Panc1 (cell line): ENCODE measurements at regions not wholly inside any gene's neighbourhood (a gene's known extent, or its start where the extent isn't known, plus 50 kb on each side); places are given as distances from the start of the nearest gene placed in this dataset.

Experiments used
- ATAC-seq: fragments of 200-7000 bp; cut with Tn5 transposase; 2 replicates; pipeline ENCODE4 v1.9.1; 2020; ENCODE audit warnings: mild to moderate bottlenecking, moderate library complexity
- BruUV-seq: library from RNA; stranded (reverse); fragments of 400-500 nt; replicated peaks from 2 replicates; lab custom pipeline; 2021; lab: Mats Ljungman, UMichigan
- CTCF ChIA-PET: fragments of 300-600 bp; sonication (Branson Sonifier 250); formaldehyde crosslinking; loops from one replicate; lab custom pipeline; 2022; ENCODE audit warnings: antibody characterized with exemption; lab: Charles Lee
- POLR2A ChIA-PET: fragments of 300-600 bp; sonication (Branson Sonifier 250); formaldehyde crosslinking; loops from one replicate; lab custom pipeline; 2022; ENCODE audit warnings: antibody characterized with exemption; lab: Charles Lee
- DNase-seq: peaks from one replicate; pipeline ENCODE4 v3.0.0-alpha.2; 2010; ENCODE audit warnings: low read depth, low spot score
- H3K27ac ChIP-seq: 2 replicates; pipeline ENCODE4 v1.5.1; 2011; ENCODE audit warnings: mild to moderate bottlenecking, low read length, inconsistent platforms
- H3K27me3 ChIP-seq: fragments of 200-500 bp; sonication (Bioruptor generic); 2 replicates; pipeline ENCODE4 v1.6.0; 2014; ENCODE audit warnings: low read length, inconsistent platforms; ENCODE audit not compliant: control insufficient read depth, insufficient read depth
- H3K36me3 ChIP-seq: fragments of 200-500 bp; sonication (Bioruptor generic); 2 replicates; pipeline ENCODE4 v1.5.1; 2014; ENCODE audit warnings: inconsistent platforms, mild to moderate bottlenecking, low read length, moderate library complexity; ENCODE audit not compliant: control insufficient read depth, insufficient read depth
- H3K4me1 ChIP-seq: 2 replicates; pipeline ENCODE4 v1.5.1; 2011; ENCODE audit warnings: inconsistent platforms, mild to moderate bottlenecking, low read length, moderate library complexity; ENCODE audit not compliant: control insufficient read depth, insufficient read depth
- H3K4me3 ChIP-seq, 2 experiments: 2 replicates each; pipeline ENCODE4 v1.5.1; 2011 to 2012; ENCODE audit warnings: low read depth in 2 of 2, low read length in 2 of 2, mild to moderate bottlenecking in 2 of 2, inconsistent platforms in 1 of 2, moderate library complexity in 1 of 2
- H3K9me3 ChIP-seq: fragments of 200-500 bp; sonication (Bioruptor generic); 2 replicates; pipeline ENCODE4 v1.5.1; 2014; ENCODE audit warnings: low read depth, mild to moderate bottlenecking, inconsistent platforms, low read length, moderate library complexity; ENCODE audit not compliant: control insufficient read depth, insufficient read depth
- POLR2AphosphoS5 ChIP-seq: IDR thresholded peaks from 2 replicates; pipeline ENCODE4 v1.6.1; 2012; ENCODE audit warnings: mild to moderate bottlenecking, low read depth, low read length, moderate library complexity
- SIN3A ChIP-seq: IDR thresholded peaks from 2 replicates; pipeline ENCODE4 v1.6.1; 2012; ENCODE audit warnings: low read depth, mild to moderate bottlenecking, low read length, moderate library complexity, borderline replicate concordance; ENCODE audit not compliant: insufficient read depth
- TCF7L2 ChIP-seq: IDR thresholded peaks from 2 replicates; pipeline ENCODE4 v1.6.1; 2011; ENCODE audit warnings: mild to moderate bottlenecking, low read depth, low read length, inconsistent platforms
- in situ Hi-C: cut with HindIII; loops from 2 replicates; pipeline ENCODE4 v1.10.0; 2016; ENCODE audit warnings: low sequenced_read_pairs, low pct_unique_long_range_greater_than_20kb
- intact Hi-C: fragments of 100-400 bp; cut with micrococcal nuclease; formaldehyde crosslinking; loops from one replicate; pipeline ENCODE4 v1.10.0; 2022; ENCODE audit not compliant: unreplicated experiment
- TF ChIP-seq, protein P1 (sequence below): fragments of 450-650 bp; IDR thresholded peaks from 2 replicates; pipeline ENCODE4 v1.5.1; 2017; ENCODE audit warnings: mild to moderate bottlenecking
- TF ChIP-seq, protein P2 (sequence below), 2 experiments: IDR thresholded peaks; 2 replicates each; pipeline ENCODE4 v1.6.1; 2011 to 2012; ENCODE audit warnings: low read depth in 2 of 2, control low read depth in 1 of 2, low read length in 1 of 2, mild to moderate bottlenecking in 1 of 2, moderate library complexity in 1 of 2; ENCODE audit not compliant: insufficient read depth in 1 of 2

DNA sequence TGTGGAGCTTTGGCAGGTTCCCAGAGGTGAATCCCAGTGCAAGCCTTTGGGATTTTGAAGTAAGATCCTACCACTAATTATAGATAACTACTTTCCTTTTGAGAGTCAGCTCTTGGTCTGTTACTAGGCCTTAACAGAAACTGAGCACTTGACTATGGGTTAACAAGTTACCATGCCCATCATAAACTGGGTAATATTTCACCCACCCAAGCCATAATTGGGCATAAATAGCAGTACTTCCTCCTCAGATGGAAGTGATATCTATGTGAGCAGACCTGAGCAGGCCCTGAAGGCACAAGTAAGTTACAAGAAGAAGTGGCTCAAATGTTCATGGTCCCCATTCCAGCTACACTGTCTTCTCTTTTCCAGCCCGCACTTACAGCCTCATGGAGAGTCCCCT, 475.9 kb downstream of the LRRIQ3 start:
- Histone ChIP-seq H3K27ac (no peak overlapping the region), H3K36me3 (no peaks in the 10 kb centered on the region), H3K27me3 (no peaks in the 10 kb centered on the region), H3K4me3 (no peak overlapping the region), H3K4me1 (no peaks in the 10 kb centered on the region), H3K9me3 (0 out of 2 replicates have a peak, but pooled peaks cover 3% of the 10 kb centered on the region)
- no TSS peak for BruUV-seq
- intact Hi-C loops = no loop called here
- ATAC-seq (no peak), DNase-seq (no peak)
- TF ChIP-seq TCF7L2 = no peak
- no peak for TF ChIP-seq POLR2AphosphoS5
- TF ChIP-seq SIN3A = no peak
- TF ChIP-seq, protein P1, sequence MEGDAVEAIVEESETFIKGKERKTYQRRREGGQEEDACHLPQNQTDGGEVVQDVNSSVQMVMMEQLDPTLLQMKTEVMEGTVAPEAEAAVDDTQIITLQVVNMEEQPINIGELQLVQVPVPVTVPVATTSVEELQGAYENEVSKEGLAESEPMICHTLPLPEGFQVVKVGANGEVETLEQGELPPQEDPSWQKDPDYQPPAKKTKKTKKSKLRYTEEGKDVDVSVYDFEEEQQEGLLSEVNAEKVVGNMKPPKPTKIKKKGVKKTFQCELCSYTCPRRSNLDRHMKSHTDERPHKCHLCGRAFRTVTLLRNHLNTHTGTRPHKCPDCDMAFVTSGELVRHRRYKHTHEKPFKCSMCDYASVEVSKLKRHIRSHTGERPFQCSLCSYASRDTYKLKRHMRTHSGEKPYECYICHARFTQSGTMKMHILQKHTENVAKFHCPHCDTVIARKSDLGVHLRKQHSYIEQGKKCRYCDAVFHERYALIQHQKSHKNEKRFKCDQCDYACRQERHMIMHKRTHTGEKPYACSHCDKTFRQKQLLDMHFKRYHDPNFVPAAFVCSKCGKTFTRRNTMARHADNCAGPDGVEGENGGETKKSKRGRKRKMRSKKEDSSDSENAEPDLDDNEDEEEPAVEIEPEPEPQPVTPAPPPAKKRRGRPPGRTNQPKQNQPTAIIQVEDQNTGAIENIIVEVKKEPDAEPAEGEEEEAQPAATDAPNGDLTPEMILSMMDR = no peak
- TF ChIP-seq, protein P2, sequence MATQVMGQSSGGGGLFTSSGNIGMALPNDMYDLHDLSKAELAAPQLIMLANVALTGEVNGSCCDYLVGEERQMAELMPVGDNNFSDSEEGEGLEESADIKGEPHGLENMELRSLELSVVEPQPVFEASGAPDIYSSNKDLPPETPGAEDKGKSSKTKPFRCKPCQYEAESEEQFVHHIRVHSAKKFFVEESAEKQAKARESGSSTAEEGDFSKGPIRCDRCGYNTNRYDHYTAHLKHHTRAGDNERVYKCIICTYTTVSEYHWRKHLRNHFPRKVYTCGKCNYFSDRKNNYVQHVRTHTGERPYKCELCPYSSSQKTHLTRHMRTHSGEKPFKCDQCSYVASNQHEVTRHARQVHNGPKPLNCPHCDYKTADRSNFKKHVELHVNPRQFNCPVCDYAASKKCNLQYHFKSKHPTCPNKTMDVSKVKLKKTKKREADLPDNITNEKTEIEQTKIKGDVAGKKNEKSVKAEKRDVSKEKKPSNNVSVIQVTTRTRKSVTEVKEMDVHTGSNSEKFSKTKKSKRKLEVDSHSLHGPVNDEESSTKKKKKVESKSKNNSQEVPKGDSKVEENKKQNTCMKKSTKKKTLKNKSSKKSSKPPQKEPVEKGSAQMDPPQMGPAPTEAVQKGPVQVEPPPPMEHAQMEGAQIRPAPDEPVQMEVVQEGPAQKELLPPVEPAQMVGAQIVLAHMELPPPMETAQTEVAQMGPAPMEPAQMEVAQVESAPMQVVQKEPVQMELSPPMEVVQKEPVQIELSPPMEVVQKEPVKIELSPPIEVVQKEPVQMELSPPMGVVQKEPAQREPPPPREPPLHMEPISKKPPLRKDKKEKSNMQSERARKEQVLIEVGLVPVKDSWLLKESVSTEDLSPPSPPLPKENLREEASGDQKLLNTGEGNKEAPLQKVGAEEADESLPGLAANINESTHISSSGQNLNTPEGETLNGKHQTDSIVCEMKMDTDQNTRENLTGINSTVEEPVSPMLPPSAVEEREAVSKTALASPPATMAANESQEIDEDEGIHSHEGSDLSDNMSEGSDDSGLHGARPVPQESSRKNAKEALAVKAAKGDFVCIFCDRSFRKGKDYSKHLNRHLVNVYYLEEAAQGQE (IDR thresholded peaks at IDR 0.05; ENCODE audit: insufficient read depth in 1 of 2, low read depth in 2 of 2, low read length in 1 of 2) = no peak
- CTCF ChIA-PET = no interaction called here
- in situ Hi-C loops = no loop called here
- POLR2A ChIA-PET = no interaction called here

DNA sequence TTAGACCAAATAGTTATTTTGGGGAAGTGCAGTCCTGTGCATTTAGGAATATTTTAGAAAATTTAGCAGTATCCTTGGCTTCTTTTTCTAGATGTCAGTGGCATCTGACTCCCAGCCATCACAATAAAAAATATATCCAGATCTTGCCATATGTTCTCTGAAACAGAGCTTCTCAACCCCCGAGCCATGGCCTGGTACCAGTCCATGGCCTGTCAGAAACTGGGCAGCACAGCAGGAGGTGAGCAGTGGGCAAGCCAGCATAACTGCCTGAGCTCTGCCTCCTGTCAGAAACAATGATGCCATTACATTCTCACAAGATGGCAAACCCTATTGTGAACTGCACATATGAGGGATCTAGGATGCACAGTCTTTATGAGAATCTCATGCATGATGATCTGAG, 480.0 kb downstream of the LRRIQ3 start:
- BruUV-seq = no TSS peak

More for the DNA sequence above, 480.0 kb downstream of the LRRIQ3 start:
- ChIA-PET POLR2A (no interaction called here), CTCF (no interaction called here)
- Histone ChIP-seq H3K27me3 (no peaks in the 10 kb centered on the region), H3K9me3 (0 out of 2 replicates have a peak, but pooled peaks cover 3% of the 10 kb centered on the region), H3K4me1 (no peaks in the 10 kb centered on the region), H3K4me3 (no peak overlapping the region), H3K36me3 (no peaks in the 10 kb centered on the region), H3K27ac (no peak overlapping the region)
- ATAC-seq (no peak), DNase-seq (no peak)
- TF ChIP-seq POLR2AphosphoS5 (no peak), SIN3A (no peak)
- TF ChIP-seq, protein P1 = no peak
- in situ Hi-C loops = no loop called here
- intact Hi-C loops = no loop called here
